Ecto neural progenitor cell (in vitro differentiated cells): ENCODE measurements at regions not wholly inside any gene's neighbourhood (a gene's known extent, or its start where the extent isn't known, plus 50 kb on each side); places are given as distances from the start of the nearest gene placed in this dataset.

Source experiments
- DNase-seq: peaks from one replicate; pipeline ENCODE4 v3.0.0-alpha.2; 2018; ENCODE audit warnings: low spot score

DNA sequence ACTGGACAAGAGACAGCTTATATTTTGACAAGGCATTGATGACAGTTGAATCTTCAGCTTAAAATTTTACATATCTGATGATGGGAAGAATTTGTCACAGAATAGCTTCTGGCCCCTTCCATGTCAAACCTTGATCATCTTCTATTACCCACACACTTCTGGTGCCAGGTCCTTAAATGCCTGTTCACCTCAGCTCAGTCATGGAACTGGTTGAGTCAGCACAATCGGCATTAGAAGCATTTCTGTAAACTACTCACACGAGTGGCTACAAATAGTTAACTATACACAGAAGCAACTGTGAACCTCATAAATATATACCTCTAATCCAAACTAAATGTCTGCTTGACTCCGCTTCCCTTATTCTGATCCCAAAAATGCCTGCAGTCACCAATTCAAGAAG lies 161.2 kb downstream of the FOXO1 start:
- DNase-seq, result no peak
